A673 (cell line): ENCODE measurements at regions not wholly inside any gene's neighbourhood (a gene's known extent, or its start where the extent isn't known, plus 50 kb on each side); places are given as distances from the start of the nearest gene placed in this dataset.

Source experiments
- BruUV-seq: library from RNA; stranded (reverse); fragments of 400-500 nt; replicated peaks from 2 replicates; lab custom pipeline; 2021; lab: Mats Ljungman, UMichigan
- CTCF ChIA-PET: fragments of 300-600 bp; sonication (Branson Sonifier 250); formaldehyde crosslinking; loops from one replicate; lab custom pipeline; 2022; ENCODE audit warnings: antibody characterized with exemption; lab: Charles Lee
- POLR2A ChIA-PET: fragments of 300-600 bp; sonication (Branson Sonifier 250); formaldehyde crosslinking; loops from one replicate; lab custom pipeline; 2022; ENCODE audit warnings: antibody characterized with exemption; ENCODE audit not compliant: low non-redundant PET; lab: Charles Lee
- DNase-seq: peaks from one replicate; pipeline ENCODE4 v3.0.0-alpha.2; 2015; ENCODE audit warnings: low spot score
- H3K27ac ChIP-seq: fragments of 200-600 bp; sonication (generic); 2 replicates; pipeline ENCODE4 v1.5.1; 2016; ENCODE audit warnings: mixed run types, low read depth, mild to moderate bottlenecking, mixed read lengths, antibody characterized with exemption, low read length; ENCODE audit not compliant: poor library complexity, severe bottlenecking
- H3K27me3 ChIP-seq: fragments of 200-600 bp; sonication (generic); replicated peaks from 2 replicates; pipeline ENCODE4 v1.6.1; 2017; ENCODE audit warnings: mixed run types, low read depth, mild to moderate bottlenecking, mixed read lengths, antibody characterized with exemption, low read length; ENCODE audit not compliant: insufficient read depth, poor library complexity
- H3K36me3 ChIP-seq: fragments of 200-600 bp; sonication (generic); 2 replicates; pipeline ENCODE4 v1.6.1; 2016; ENCODE audit warnings: mixed run types, mild to moderate bottlenecking, mixed read lengths, antibody characterized with exemption, low read length; ENCODE audit not compliant: insufficient read depth, poor library complexity, severe bottlenecking
- H3K4me1 ChIP-seq: fragments of 200-600 bp; sonication (generic); 2 replicates; pipeline ENCODE4 v1.6.1; 2017; ENCODE audit warnings: mixed run types, mild to moderate bottlenecking, mixed read lengths, antibody characterized with exemption, low read length; ENCODE audit not compliant: insufficient read depth, poor library complexity, severe bottlenecking
- H3K4me3 ChIP-seq: fragments of 200-600 bp; sonication (generic); 2 replicates; pipeline ENCODE4 v1.5.1; 2016; ENCODE audit warnings: low read depth, mixed run types, mild to moderate bottlenecking, mixed read lengths, low read length; ENCODE audit not compliant: poor library complexity, severe bottlenecking
- H3K9me3 ChIP-seq: fragments of 200-600 bp; sonication (generic); 2 replicates; pipeline ENCODE4 v1.6.1; 2016; ENCODE audit warnings: mixed run types, low read depth, mild to moderate bottlenecking, mixed read lengths, antibody characterized with exemption, low read length; ENCODE audit not compliant: poor library complexity, severe bottlenecking
- EZH2 ChIP-seq: fragments of 200-600 bp; sonication (generic); IDR thresholded peaks from 2 replicates; pipeline ENCODE4 v1.6.1; 2017; ENCODE audit warnings: borderline replicate concordance, low read depth, mild to moderate bottlenecking, mixed read lengths, antibody characterized with exemption, low read length; ENCODE audit not compliant: poor library complexity, severe bottlenecking
- intact Hi-C: fragments of 100-400 bp; cut with micrococcal nuclease; formaldehyde crosslinking; loops from one replicate; pipeline ENCODE4 v1.10.0; 2022; ENCODE audit not compliant: unreplicated experiment
- TF ChIP-seq, protein P1 (sequence below): fragments of 300-800, 200-600 bp; sonication (generic); conservative IDR thresholded peaks from 2 replicates; pipeline ENCODE4 v1.5.1; 2017; ENCODE audit warnings: low read depth, mild to moderate bottlenecking, antibody characterized with exemption, low read length, moderate library complexity, mixed read lengths

DNA sequence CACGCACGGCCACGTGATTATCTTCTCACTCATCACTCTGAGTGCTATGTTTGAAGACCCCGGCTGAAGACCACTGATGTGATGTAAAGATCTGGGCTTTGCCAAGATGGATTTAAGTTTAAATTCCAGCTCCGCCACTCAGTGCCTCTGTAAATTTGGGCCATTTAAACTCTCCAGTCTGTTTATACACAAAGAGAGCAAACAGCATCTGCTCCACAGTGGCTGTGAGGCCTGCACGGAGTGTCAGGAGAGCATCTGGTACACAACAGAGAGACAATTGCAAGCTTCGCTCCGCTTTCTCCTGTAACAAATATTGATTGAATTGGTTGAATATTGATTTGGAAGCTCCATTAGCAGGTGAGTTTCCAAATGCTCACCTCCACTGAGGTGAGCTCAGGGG is 80.5 kb upstream of the FRMD1 start:
- CTCF ChIA-PET, result no interaction called here
- POLR2A ChIA-PET, result no interaction called here
- no peaks in the 10 kb centered on the region for H3K27me3 ChIP-seq

DNA sequence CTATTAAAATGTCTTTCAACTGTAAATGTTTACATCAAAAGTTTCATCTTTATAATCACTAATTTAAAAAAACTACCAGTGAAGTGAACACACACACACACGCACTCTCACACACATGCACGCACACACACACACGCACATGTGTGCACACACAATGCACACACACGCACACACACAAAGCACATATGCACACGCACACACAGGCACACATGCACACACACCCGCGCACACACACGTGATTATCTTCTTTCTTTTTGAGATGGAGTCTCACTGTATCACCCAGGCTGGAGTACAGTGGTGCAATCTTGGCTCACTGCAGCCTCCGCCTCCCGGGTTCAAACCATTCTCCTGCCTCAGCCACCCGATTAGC is 80.0 kb upstream of the FRMD1 start:
- no peak overlapping the region for H3K4me3 ChIP-seq
- H3K27ac ChIP-seq, result peak overlapping the region; percentile 76
- no peaks in the 10 kb centered on the region for H3K9me3 ChIP-seq
- intact Hi-C loops, result loop anchor here (2.0 to 10.0 kb wide), 3 partner anchors 143 to 726 kb away; partner anchors contain the start of gene SMOC2
- TF ChIP-seq, protein P1, sequence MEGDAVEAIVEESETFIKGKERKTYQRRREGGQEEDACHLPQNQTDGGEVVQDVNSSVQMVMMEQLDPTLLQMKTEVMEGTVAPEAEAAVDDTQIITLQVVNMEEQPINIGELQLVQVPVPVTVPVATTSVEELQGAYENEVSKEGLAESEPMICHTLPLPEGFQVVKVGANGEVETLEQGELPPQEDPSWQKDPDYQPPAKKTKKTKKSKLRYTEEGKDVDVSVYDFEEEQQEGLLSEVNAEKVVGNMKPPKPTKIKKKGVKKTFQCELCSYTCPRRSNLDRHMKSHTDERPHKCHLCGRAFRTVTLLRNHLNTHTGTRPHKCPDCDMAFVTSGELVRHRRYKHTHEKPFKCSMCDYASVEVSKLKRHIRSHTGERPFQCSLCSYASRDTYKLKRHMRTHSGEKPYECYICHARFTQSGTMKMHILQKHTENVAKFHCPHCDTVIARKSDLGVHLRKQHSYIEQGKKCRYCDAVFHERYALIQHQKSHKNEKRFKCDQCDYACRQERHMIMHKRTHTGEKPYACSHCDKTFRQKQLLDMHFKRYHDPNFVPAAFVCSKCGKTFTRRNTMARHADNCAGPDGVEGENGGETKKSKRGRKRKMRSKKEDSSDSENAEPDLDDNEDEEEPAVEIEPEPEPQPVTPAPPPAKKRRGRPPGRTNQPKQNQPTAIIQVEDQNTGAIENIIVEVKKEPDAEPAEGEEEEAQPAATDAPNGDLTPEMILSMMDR, result no peak
- TF ChIP-seq EZH2, result no peak
- H3K36me3 ChIP-seq, result no peaks in the 10 kb centered on the region
- CTCF ChIA-PET, result no interaction called here
- DNase-seq, result no peak
- H3K4me1 ChIP-seq, result peaks cover 27% of the 10 kb centered on the region
- BruUV-seq, result no TSS peak
- H3K27me3 ChIP-seq, result no peaks in the 10 kb centered on the region
- POLR2A ChIA-PET, result no interaction called here

More for the DNA sequence above, 80.5 kb upstream of the FRMD1 start:
- intact Hi-C loops, result loop anchor here (2.0 to 10.0 kb wide), 3 partner anchors 143 to 725 kb away; partner anchors contain the start of gene SMOC2
- TF ChIP-seq EZH2, result no peak
- TF ChIP-seq, protein P1, result no peak
- no peak for DNase-seq
- Histone ChIP-seq H3K9me3 (peaks cover 1% of the 10 kb centered on the region), H3K27ac (no peak overlapping the region), H3K4me1 (peaks cover 25% of the 10 kb centered on the region), H3K36me3 (no peaks in the 10 kb centered on the region), H3K4me3 (no peak overlapping the region)
- BruUV-seq, result no TSS peak

DNA sequence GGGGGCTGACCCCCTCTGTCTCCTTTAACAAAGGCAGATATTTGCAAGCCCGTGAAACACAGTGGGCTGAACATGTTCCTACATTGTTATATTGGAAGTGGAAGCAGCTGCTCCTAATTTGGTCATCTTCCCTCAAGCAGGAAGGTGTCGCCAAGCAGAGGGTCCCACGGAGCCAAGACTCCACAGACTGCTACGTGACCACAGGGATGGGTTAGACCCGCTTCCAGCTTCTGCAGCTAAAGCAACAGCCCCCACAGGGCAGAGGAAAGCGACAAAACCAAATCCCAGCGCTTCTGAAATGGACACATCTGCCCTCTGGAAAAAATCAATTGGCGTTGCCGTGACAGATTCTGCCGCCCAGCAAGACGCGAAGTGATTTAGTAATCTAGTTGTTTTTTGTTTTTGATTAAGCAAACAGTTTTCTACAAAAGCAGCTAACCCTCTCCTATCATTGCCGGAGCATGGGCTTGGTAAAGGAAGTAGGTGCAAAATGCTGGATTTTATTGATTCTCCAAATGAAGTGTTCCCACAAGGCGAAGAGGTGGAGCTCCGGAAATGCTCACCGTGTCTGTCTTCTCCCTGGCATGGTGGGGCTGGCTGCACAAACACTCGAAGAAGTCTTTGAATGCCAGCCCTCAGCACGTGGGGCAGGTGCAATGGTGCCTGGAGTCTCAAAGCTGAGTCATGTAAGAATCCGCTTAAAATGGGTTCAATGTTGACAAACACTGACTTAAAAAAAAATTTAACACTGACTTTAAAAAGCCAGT is 79.4 kb upstream of the FRMD1 start:
- H3K9me3 ChIP-seq, result no peaks in the 10 kb centered on the region
- no peaks in the 10 kb centered on the region for H3K27me3 ChIP-seq
- peaks cover 32% of the 10 kb centered on the region for H3K4me1 ChIP-seq
- CTCF ChIA-PET, result no interaction called here
- H3K4me3 ChIP-seq, result no peak overlapping the region
- H3K36me3 ChIP-seq, result no peaks in the 10 kb centered on the region
- TF ChIP-seq, protein P1, result no peak
- TF ChIP-seq EZH2, result no peak
- DNase-seq, result peak; percentile 58
- intact Hi-C loops, result loop anchor here (2.0 to 10.0 kb wide), 3 partner anchors 144 to 726 kb away; partner anchors contain the start of gene SMOC2
- BruUV-seq, result TSS peak; percentile 77
- POLR2A ChIA-PET, result no interaction called here
- H3K27ac ChIP-seq, result peak overlapping the region; percentile 76
